Bronchial epithelial cell (primary cell): ENCODE measurements at regions not wholly inside any gene's neighbourhood (a gene's known extent, or its start where the extent isn't known, plus 50 kb on each side); places are given as distances from the start of the nearest gene placed in this dataset.

Source experiments
- DNase-seq: peaks from one replicate; pipeline ENCODE4 v3.0.0-alpha.2; 2010; ENCODE audit warnings: low read depth
- FAIRE-seq: peaks from 2 replicates; lab custom pipeline; 2011; peaks lifted over from hg19 to GRCh38; lab: Jason Lieb, UNC
- H3K27me3 ChIP-seq: 2 replicates; pipeline ENCODE4 v1.5.1; 2011; ENCODE audit warnings: low read length; ENCODE audit not compliant: control insufficient read depth, insufficient read depth
- H3K36me3 ChIP-seq: 2 replicates; pipeline ENCODE4 v1.5.1; 2011; ENCODE audit warnings: low read length; ENCODE audit not compliant: control insufficient read depth, insufficient read depth
- H3K4me3 ChIP-seq: 2 replicates; pipeline ENCODE4 v1.5.1; 2011; ENCODE audit warnings: mild to moderate bottlenecking, low read depth, low read length, control low read depth
- CTCF ChIP-seq: IDR thresholded peaks from 2 replicates; pipeline ENCODE4 v1.5.1; 2011; ENCODE audit warnings: mild to moderate bottlenecking, moderate library complexity, low read length, control low read depth, inconsistent platforms; ENCODE audit not compliant: insufficient read depth, severe bottlenecking

GRCh38 chr9:31124389-31124788 is 1260.1 kb upstream of the ACO1 start:
- no peak for TF ChIP-seq CTCF
- no peak for DNase-seq
- H3K27me3 ChIP-seq: no peaks in the 10 kb centered on the region
- H3K4me3 ChIP-seq: no peak overlapping the region
- H3K36me3 ChIP-seq: no peaks in the 10 kb centered on the region
- no peak for FAIRE-seq

GRCh38 chr9:31135567-31135966 is 1248.9 kb upstream of the ACO1 start:
- Histone ChIP-seq H3K27me3 (no peaks in the 10 kb centered on the region), H3K4me3 (no peak overlapping the region), H3K36me3 (no peaks in the 10 kb centered on the region)
- no peak for TF ChIP-seq CTCF
- DNase-seq (peak; percentile 35), FAIRE-seq (no peak)

GRCh38 chr9:31136524-31136923 is 1247.9 kb upstream of the ACO1 start:
- no peak overlapping the region for H3K4me3 ChIP-seq
- H3K27me3 ChIP-seq: no peaks in the 10 kb centered on the region
- H3K36me3 ChIP-seq: no peaks in the 10 kb centered on the region
- no peak for TF ChIP-seq CTCF
- DNase-seq: peak; percentile 56
- FAIRE-seq: no peak

- FAIRE-seq (no peak), DNase-seq (peak; percentile 94)
- H3K4me3 ChIP-seq: no peak overlapping the region
- TF ChIP-seq CTCF: no peak
- no peaks in the 10 kb centered on the region for H3K36me3 ChIP-seq
- H3K27me3 ChIP-seq: no peaks in the 10 kb centered on the region
Observed at GRCh38 chr9:31137176-31138160, 1247.0 kb upstream of the ACO1 start.

GRCh38 chr9:31140316-31140715 is 1244.1 kb upstream of the ACO1 start:
- no peak overlapping the region for H3K4me3 ChIP-seq
- peak; percentile 20 for TF ChIP-seq CTCF
- H3K36me3 ChIP-seq: no peaks in the 10 kb centered on the region
- DNase-seq (peak; percentile 71), FAIRE-seq (no peak)
- H3K27me3 ChIP-seq: no peaks in the 10 kb centered on the region

GRCh38 chr9:31142456-31142855 is 1242.0 kb upstream of the ACO1 start:
- no peak for TF ChIP-seq CTCF
- H3K4me3 ChIP-seq: no peak overlapping the region
- no peak for FAIRE-seq
- no peaks in the 10 kb centered on the region for H3K36me3 ChIP-seq
- H3K27me3 ChIP-seq: no peaks in the 10 kb centered on the region
- DNase-seq: no peak
